ENCODE measurements at regions not wholly inside any gene's neighbourhood (a gene's known extent, or its start where the extent isn't known, plus 50 kb on each side); places are given as distances from the start of the nearest gene placed in this dataset.

- TF ChIP-seq CTBP1 (IDR thresholded peaks at IDR 0.05; ENCODE audit: borderline replicate concordance) = no peak
- no peak for TF ChIP-seq TARDBP (IDR thresholded peaks at IDR 0.05)
- no peak for TF ChIP-seq FOXA1 (IDR thresholded peaks at IDR 0.05)
- no peak for TF ChIP-seq NFRKB (IDR thresholded peaks at IDR 0.05)
- TF ChIP-seq L3MBTL2 (conservative IDR thresholded peaks at IDR 0.05) = no peak
- no peak for TF ChIP-seq HDGF (IDR thresholded peaks at IDR 0.05; ENCODE audit: borderline replicate concordance)
- TF ChIP-seq ZNF384 (IDR thresholded peaks at IDR 0.05) = no peak
- no peak for TF ChIP-seq SUZ12 (IDR thresholded peaks at IDR 0.05)
- no peak for TF ChIP-seq FOXM1 (IDR thresholded peaks at IDR 0.05; ENCODE audit: borderline replicate concordance)
- TF ChIP-seq BHLHE40 (IDR thresholded peaks at IDR 0.05; ENCODE audit: borderline replicate concordance) = no peak
- no peak for TF ChIP-seq FOXK2 (IDR thresholded peaks at IDR 0.05)
- no peak for TF ChIP-seq ELF4 (IDR thresholded peaks at IDR 0.05)
Measured at GRCh38 chrX:13256603-13257002, 63.2 kb downstream of the ATXN3L start.
